RWPE1 (cell line): ENCODE measurements at regions not wholly inside any gene's neighbourhood (a gene's known extent, or its start where the extent isn't known, plus 50 kb on each side); places are given as distances from the start of the nearest gene placed in this dataset.

Experiments used
- CTCF ChIA-PET: fragments of 350-600 bp; sonication (Branson Sonifier 250); formaldehyde crosslinking; extraction: SDS; loops from one replicate; lab custom pipeline; 2021; lab: Yijun Ruan, JAX
- POLR2A ChIA-PET: fragments of 400-600 bp; formaldehyde crosslinking; extraction: SDS; loops from one replicate; lab custom pipeline; 2020; ENCODE audit warnings: antibody characterized with exemption; ENCODE audit not compliant: low non-redundant PET; lab: Yijun Ruan, JAX
- DNase-seq: peaks from one replicate; pipeline ENCODE4 v3.0.0; 2012; ENCODE audit warnings: low spot score
- H3K27ac ChIP-seq: fragments of 450-650 bp; 2 replicates; pipeline ENCODE4 v1.5.1; 2017
- CTCF ChIP-seq: fragments of 450-650 bp; conservative IDR thresholded peaks from 2 replicates; pipeline ENCODE4 v1.5.1; 2017; ENCODE audit warnings: low read depth, mild to moderate bottlenecking

DNA sequence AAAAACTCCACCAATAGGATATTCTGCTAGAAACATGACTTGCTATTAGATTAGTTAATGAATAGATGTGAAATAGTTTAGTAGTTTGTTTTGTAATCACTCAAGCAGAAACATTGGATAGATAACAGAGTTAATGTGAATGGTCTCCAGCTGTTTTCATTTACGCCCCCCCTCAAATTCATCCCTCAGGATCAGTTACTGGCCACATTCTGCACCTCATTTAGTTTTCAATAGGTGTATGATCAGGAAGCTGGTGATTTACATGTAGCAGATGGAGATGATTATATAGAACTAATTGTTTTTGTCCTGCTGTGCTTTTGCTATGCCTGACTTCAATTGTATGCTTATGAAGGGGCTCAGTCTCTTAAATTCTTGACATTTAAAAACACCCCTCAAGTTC, 759.0 kb downstream of the SLITRK6 start:
- ChIA-PET CTCF (no interaction called here), POLR2A (no interaction called here)
- DNase-seq, result no peak
- no peak for TF ChIP-seq CTCF
- H3K27ac ChIP-seq, result no peak overlapping the region

GRCh38 chr13:85031771-85032170, 767.4 kb downstream of the SLITRK6 start:
- H3K27ac ChIP-seq, result no peak overlapping the region
- POLR2A ChIA-PET, result no interaction called here
- CTCF ChIA-PET, result no interaction called here
- no peak for DNase-seq
- no peak for TF ChIP-seq CTCF

GRCh38 chr13:85028035-85028434, 771.2 kb downstream of the SLITRK6 start:
- CTCF ChIA-PET, result no interaction called here
- no peak for DNase-seq
- no peak for TF ChIP-seq CTCF
- POLR2A ChIA-PET, result no interaction called here
- H3K27ac ChIP-seq, result no peak overlapping the region

DNA sequence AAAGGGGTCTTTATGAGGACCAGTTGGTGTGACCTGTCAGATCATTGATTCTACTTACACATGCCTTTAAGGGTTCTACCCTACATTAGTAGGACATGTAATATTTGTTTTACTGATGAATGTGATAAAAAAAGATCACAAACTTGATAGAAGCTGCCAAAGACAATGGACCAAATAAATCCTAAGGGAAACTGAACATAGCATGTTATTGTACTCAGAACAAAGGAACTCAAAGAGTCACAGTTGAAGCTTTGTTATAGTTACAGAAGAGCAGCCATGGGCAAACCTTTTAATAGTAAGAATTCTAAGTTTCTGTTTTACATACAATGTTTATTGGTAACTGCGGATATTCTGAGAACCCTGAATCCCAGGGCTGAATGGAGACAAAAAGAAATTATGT, 780.1 kb downstream of the SLITRK6 start:
- ChIA-PET POLR2A (no interaction called here), CTCF (no interaction called here)
- no peak overlapping the region for H3K27ac ChIP-seq
- no peak for DNase-seq
- TF ChIP-seq CTCF, result no peak

GRCh38 chr13:85013006-85013405, 786.2 kb downstream of the SLITRK6 start:
- no peak overlapping the region for H3K27ac ChIP-seq
- no peak for TF ChIP-seq CTCF
- ChIA-PET CTCF (interaction anchor here (0.5 kb wide), 1 partner anchor 1808 kb away, joined by 3 read pairs; no protein-coding TSS in a partner anchor), POLR2A (no interaction called here)
- DNase-seq, result no peak

DNA sequence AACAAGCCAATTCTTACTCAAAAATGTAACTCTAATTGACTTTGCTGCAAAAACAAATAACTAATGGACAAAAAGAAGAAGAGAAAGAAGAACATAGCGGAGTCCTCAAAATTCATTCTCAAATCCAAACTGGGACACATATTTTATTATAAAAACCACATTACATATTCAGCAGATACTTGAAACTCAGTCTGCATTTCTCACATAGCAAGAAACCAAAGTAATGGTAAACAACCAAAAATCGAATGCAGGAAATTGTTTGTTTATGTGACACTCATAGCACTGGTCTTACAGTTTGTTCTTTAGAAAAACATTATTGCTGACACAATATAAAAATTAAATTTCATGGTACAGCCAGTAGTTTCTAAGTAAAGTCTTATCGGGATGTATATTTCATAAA, 789.8 kb downstream of the SLITRK6 start:
- ChIA-PET POLR2A (no interaction called here), CTCF (no interaction called here)
- H3K27ac ChIP-seq, result no peak overlapping the region
- TF ChIP-seq CTCF, result no peak
- DNase-seq, result no peak

- no peak for DNase-seq
- no peak for TF ChIP-seq CTCF
- CTCF ChIA-PET, result no interaction called here
- POLR2A ChIA-PET, result no interaction called here
- H3K27ac ChIP-seq, result no peak overlapping the region
Observed at GRCh38 chr13:84999252-84999651, 800.0 kb downstream of the SLITRK6 start.
